CD14-positive monocyte (primary cell): ENCODE measurements at regions not wholly inside any gene's neighbourhood (a gene's known extent, or its start where the extent isn't known, plus 50 kb on each side); places are given as distances from the start of the nearest gene placed in this dataset.
"Not testable (repeated sequence)": the region's sequence is repeated elsewhere in the genome, so short reads cannot be mapped to it uniquely, and the experiment has no call there.

Source experiments
- DNase-seq, 3 donors: peaks; one replicate each; pipeline ENCODE4 v3.0.0-alpha.2; 2011 to 2022
- H2AFZ ChIP-seq: 2 replicates; pipeline ENCODE4 v1.6.0; 2012; ENCODE audit warnings: mild to moderate bottlenecking, low read depth, low read length, inconsistent platforms; ENCODE audit not compliant: insufficient read depth, poor library complexity, severe bottlenecking
- H3K27ac ChIP-seq, 2 donors: 1 replicate in 1 of 2; 2 replicates in 1 of 2; pipeline ENCODE4 v1.5.1; 2012 to 2013; ENCODE audit warnings: low read length in 2 of 2, control low read depth in 1 of 2, inconsistent platforms in 1 of 2, low read depth in 1 of 2, mild to moderate bottlenecking in 1 of 2
- H3K27me3 ChIP-seq, 2 donors: one replicate each; pipeline versions ENCODE4 v1.6.0 to v1.6.1; 2011 to 2013; ENCODE audit warnings: low read length in 2 of 2; ENCODE audit not compliant: control insufficient read depth in 2 of 2, insufficient read depth in 2 of 2
- H3K36me3 ChIP-seq, 2 donors: replicated peaks in 1 of 2; 1 replicate in 1 of 2; 2 replicates in 1 of 2; pipeline versions ENCODE4 v1.5.1 to v1.6.1; 2012 to 2013; ENCODE audit warnings: low read length in 2 of 2, control low read depth in 1 of 2, inconsistent platforms in 1 of 2, mild to moderate bottlenecking in 1 of 2; ENCODE audit not compliant: insufficient read depth in 2 of 2, control insufficient read depth in 1 of 2
- H3K4me1 ChIP-seq, 2 donors: 1 replicate in 1 of 2; 2 replicates in 1 of 2; pipeline versions ENCODE4 v1.5.1 to v1.6.1; 2012 to 2013; ENCODE audit warnings: low read length in 2 of 2, control low read depth in 1 of 2, inconsistent platforms in 1 of 2, mild to moderate bottlenecking in 1 of 2, moderate library complexity in 1 of 2; ENCODE audit not compliant: insufficient read depth in 2 of 2, control insufficient read depth in 1 of 2
- H3K4me2 ChIP-seq: replicated peaks from 2 replicates; pipeline ENCODE3; 2012; ENCODE audit warnings: low read length, moderate library complexity, mild to moderate bottlenecking; ENCODE audit not compliant: poor library complexity, severe bottlenecking; ENCODE audit errors: extremely low read depth
- H3K4me3 ChIP-seq, 3 experiments: fragments of 200-600 bp in 1 of 3; sonication (generic) in 1 of 3; replicated peaks in 1 of 3; 1 replicate in 2 of 3; 2 replicates in 1 of 3; pipeline ENCODE4 v1.5.1; 2011 to 2013; ENCODE audit warnings: low read length in 3 of 3, mild to moderate bottlenecking in 3 of 3, control low read depth in 2 of 3, low read depth in 2 of 3, inconsistent platforms in 1 of 3, moderate library complexity in 1 of 3
- H3K79me2 ChIP-seq: 2 replicates; pipeline ENCODE4 v1.6.0; 2012; ENCODE audit warnings: mild to moderate bottlenecking, control low read depth, inconsistent platforms, low read length, moderate library complexity; ENCODE audit not compliant: insufficient read depth
- H3K9ac ChIP-seq: 2 replicates; pipeline ENCODE4 v1.6.0; 2017; ENCODE audit warnings: low read length, mild to moderate bottlenecking; ENCODE audit not compliant: insufficient read depth, poor library complexity, severe bottlenecking
- H3K9me3 ChIP-seq, 2 donors: replicated peaks in 1 of 2; 1 replicate in 1 of 2; 2 replicates in 1 of 2; pipeline versions ENCODE4 v1.5.1 to v1.6.1; 2012 to 2013; ENCODE audit warnings: low read length in 2 of 2, control low read depth in 1 of 2; ENCODE audit not compliant: control insufficient read depth in 1 of 2, insufficient read depth in 1 of 2
- H4K20me1 ChIP-seq: 2 replicates; pipeline ENCODE4 v1.6.0; 2012; ENCODE audit warnings: mild to moderate bottlenecking, low read length, control low read depth, moderate library complexity; ENCODE audit not compliant: insufficient read depth
- H3K27ac Mint-ChIP-seq, 7 donors: one replicate each; pipeline ENCODE4 v1.8.0; 2020; ENCODE audit warnings: mild to moderate bottlenecking in 7 of 7, mixed read lengths in 7 of 7, moderate library complexity in 6 of 7, inconsistent platforms in 2 of 7
- H3K27me3 Mint-ChIP-seq, 3 donors: one replicate each; pipeline ENCODE4 v1.8.0; 2021 to 2022; ENCODE audit warnings: low read depth in 3 of 3, mild to moderate bottlenecking in 3 of 3, mixed read lengths in 3 of 3, moderate library complexity in 3 of 3, inconsistent platforms in 1 of 3
- H3K36me3 Mint-ChIP-seq, 2 donors: one replicate each; pipeline ENCODE4 v1.8.0; 2020; ENCODE audit warnings: mixed read lengths in 2 of 2, inconsistent platforms in 1 of 2, mild to moderate bottlenecking in 1 of 2
- H3K4me1 Mint-ChIP-seq: one replicate; pipeline ENCODE4 v1.8.0; 2020; ENCODE audit warnings: mild to moderate bottlenecking, mixed read lengths
- H3K4me3 Mint-ChIP-seq, 2 donors: one replicate each; pipeline ENCODE4 v1.8.0; 2020; ENCODE audit warnings: mild to moderate bottlenecking in 2 of 2, mixed read lengths in 2 of 2, moderate library complexity in 1 of 2
- H3K9me3 Mint-ChIP-seq, 7 donors: one replicate each; pipeline ENCODE4 v1.8.0; 2020 to 2022; ENCODE audit warnings: mixed read lengths in 7 of 7, mild to moderate bottlenecking in 6 of 7, moderate library complexity in 6 of 7, inconsistent platforms in 2 of 7
- WGBS: methylation state at CpG from one replicate; pipeline ENCODE4 v1.1.5; 2013; ENCODE audit warnings: missing lambda C conversion rate; ENCODE audit not compliant: insufficient coverage; 5-methylcytosine and 5-hydroxymethylcytosine counted together
- intact Hi-C, 2 donors: fragments of 100-400 bp; cut with micrococcal nuclease; formaldehyde crosslinking; loops; one replicate each; pipeline versions ENCODE4 v1.15.0 to v1.15.1; 2023
- TF ChIP-seq, protein P1 (sequence below): fragments of 200-600 bp; IDR thresholded peaks from one replicate; pipeline ENCODE4 v1.8.0; 2022; ENCODE audit warnings: antibody characterized with exemption, mild to moderate bottlenecking

DNA sequence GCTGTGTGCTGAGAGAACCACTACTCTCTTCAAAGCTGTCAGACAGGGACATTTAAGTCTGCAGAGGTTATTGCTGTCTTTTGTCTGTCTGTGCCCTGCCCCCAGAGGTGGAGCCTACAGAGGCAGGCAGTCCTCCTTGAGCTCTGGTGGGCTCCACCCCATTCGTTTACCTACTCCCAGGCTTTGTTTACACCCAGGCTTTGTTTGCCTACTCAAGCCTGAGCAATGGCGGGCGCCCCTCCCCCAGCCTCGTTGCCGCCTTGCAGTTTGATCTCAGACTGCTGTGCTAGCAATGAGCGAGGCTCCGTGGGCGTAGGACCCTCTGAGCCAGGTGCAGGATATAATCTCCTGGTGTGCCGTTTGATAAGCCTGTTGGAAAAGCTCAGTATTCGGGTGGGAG, 386.8 kb upstream of the ZMIZ1 start:
- not testable (repeated sequence) for H3K4me1 Mint-ChIP-seq
- 100% methylated on average over 1 of the region's 10 CpGs for WGBS

GRCh38 chr10:78684947-78685346, 383.8 kb upstream of the ZMIZ1 start:
- DNase-seq, result no peak
- Mint-ChIP-seq H3K9me3 (peaks cover 4 to 18% (median 13%) of the 10 kb centered on the region in 7 donors), H3K4me3 (no peak overlapping the region), H3K27ac (peak overlapping the region in 1 of 7 donors; percentile 20), H3K27me3 (peaks cover 2 to 6% (median 3%) of the 10 kb centered on the region in 3 donors), H3K4me1 (no peaks in the 10 kb centered on the region), H3K36me3 (no peaks in the 10 kb centered on the region)
- H3K4me2 ChIP-seq, result no peak overlapping the region
- H3K27ac ChIP-seq, result no peak overlapping the region
- no peak overlapping the region for H2AFZ ChIP-seq
- H3K4me3 ChIP-seq, result no peak overlapping the region
- H4K20me1 ChIP-seq, result no peaks in the 10 kb centered on the region
- no peaks in the 10 kb centered on the region for H3K79me2 ChIP-seq
- no peaks in the 10 kb centered on the region for H3K27me3 ChIP-seq
- H3K9me3 ChIP-seq, result peaks cover 0 to 4% of the 10 kb centered on the region in 2 donors
- 95% methylated on average over 3 of the region's 9 CpGs for WGBS
- TF ChIP-seq, protein P1, sequence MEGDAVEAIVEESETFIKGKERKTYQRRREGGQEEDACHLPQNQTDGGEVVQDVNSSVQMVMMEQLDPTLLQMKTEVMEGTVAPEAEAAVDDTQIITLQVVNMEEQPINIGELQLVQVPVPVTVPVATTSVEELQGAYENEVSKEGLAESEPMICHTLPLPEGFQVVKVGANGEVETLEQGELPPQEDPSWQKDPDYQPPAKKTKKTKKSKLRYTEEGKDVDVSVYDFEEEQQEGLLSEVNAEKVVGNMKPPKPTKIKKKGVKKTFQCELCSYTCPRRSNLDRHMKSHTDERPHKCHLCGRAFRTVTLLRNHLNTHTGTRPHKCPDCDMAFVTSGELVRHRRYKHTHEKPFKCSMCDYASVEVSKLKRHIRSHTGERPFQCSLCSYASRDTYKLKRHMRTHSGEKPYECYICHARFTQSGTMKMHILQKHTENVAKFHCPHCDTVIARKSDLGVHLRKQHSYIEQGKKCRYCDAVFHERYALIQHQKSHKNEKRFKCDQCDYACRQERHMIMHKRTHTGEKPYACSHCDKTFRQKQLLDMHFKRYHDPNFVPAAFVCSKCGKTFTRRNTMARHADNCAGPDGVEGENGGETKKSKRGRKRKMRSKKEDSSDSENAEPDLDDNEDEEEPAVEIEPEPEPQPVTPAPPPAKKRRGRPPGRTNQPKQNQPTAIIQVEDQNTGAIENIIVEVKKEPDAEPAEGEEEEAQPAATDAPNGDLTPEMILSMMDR, result no peak
- H3K36me3 ChIP-seq, result no peaks in the 10 kb centered on the region
- intact Hi-C loops, result no loop called here
- no peaks in the 10 kb centered on the region for H3K4me1 ChIP-seq
- H3K9ac ChIP-seq, result no peak overlapping the region

More for the DNA sequence above, 386.8 kb upstream of the ZMIZ1 start:
- H3K27me3 ChIP-seq, H3K27ac Mint-ChIP-seq, H3K27me3 Mint-ChIP-seq, H2AFZ ChIP-seq, H3K27ac ChIP-seq, H3K4me3 Mint-ChIP-seq, H3K36me3 Mint-ChIP-seq, H3K79me2 ChIP-seq, DNase-seq, H3K36me3 ChIP-seq, H3K9me3 ChIP-seq, H3K4me2 ChIP-seq, H4K20me1 ChIP-seq, intact Hi-C loops, H3K9ac ChIP-seq, H3K4me3 ChIP-seq, H3K4me1 ChIP-seq: not testable (repeated sequence)
- H3K9me3 Mint-ChIP-seq, result peaks cover 5 to 18% (median 13%) of the 10 kb centered on the region in 7 donors
